Spleen (tissue), 7 donors: ENCODE measurements at regions not wholly inside any gene's neighbourhood (a gene's known extent, or its start where the extent isn't known, plus 50 kb on each side); places are given as distances from the start of the nearest gene placed in this dataset.

Experiments
- POLR2A ChIP-seq, 3 donors: fragments of 450-650 bp; IDR thresholded peaks; one replicate each; pipeline ENCODE4 v1.5.1; 2017; ENCODE audit warnings: antibody characterized with exemption in 3 of 3, mild to moderate bottlenecking in 1 of 3
- POLR2AphosphoS5 ChIP-seq, 3 donors: sonication (generic); formaldehyde crosslinking; IDR thresholded peaks; one replicate each; pipeline ENCODE4 v1.5.1; 2017; ENCODE audit warnings: antibody characterized with exemption in 3 of 3
- TF ChIP-seq, protein P1 (sequence below), 11 experiments: fragments of 200-600 bp in 7 of 11; fragments of 450-650 bp in 4 of 11; sonication (generic) in 4 of 11; IDR thresholded peaks in 8 of 11; conservative IDR thresholded peaks in 3 of 11; 1 replicate in 7 of 11; 2 replicates in 4 of 11; pipeline versions ENCODE4 v1.4.0 to v1.8.0; 2016 to 2021; ENCODE audit warnings: antibody characterized with exemption in 11 of 11, inconsistent platforms in 4 of 11, mild to moderate bottlenecking in 1 of 11
- donor health status: DM: no; HTN: no; CAD: no; lungs with moderate emphysema.
- donor health status: DM: no; HTN: no; CAD: no.
- donor health status: DM: no; HTN: no; CAD: no.

- TF ChIP-seq, protein P1, sequence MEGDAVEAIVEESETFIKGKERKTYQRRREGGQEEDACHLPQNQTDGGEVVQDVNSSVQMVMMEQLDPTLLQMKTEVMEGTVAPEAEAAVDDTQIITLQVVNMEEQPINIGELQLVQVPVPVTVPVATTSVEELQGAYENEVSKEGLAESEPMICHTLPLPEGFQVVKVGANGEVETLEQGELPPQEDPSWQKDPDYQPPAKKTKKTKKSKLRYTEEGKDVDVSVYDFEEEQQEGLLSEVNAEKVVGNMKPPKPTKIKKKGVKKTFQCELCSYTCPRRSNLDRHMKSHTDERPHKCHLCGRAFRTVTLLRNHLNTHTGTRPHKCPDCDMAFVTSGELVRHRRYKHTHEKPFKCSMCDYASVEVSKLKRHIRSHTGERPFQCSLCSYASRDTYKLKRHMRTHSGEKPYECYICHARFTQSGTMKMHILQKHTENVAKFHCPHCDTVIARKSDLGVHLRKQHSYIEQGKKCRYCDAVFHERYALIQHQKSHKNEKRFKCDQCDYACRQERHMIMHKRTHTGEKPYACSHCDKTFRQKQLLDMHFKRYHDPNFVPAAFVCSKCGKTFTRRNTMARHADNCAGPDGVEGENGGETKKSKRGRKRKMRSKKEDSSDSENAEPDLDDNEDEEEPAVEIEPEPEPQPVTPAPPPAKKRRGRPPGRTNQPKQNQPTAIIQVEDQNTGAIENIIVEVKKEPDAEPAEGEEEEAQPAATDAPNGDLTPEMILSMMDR (IDR thresholded peaks at IDR 0.05 in 8 of 11, conservative IDR thresholded peaks at IDR 0.05 in 3 of 11): no peak
- TF ChIP-seq POLR2A (IDR thresholded peaks at IDR 0.05) (no peak), POLR2AphosphoS5 (IDR thresholded peaks at IDR 0.05) (no peak)
Measured at GRCh38 chr2:101560780-101561315, 85.9 kb upstream of the RFX8 start.
